A549 (cell line): ENCODE measurements at regions not wholly inside any gene's neighbourhood (a gene's known extent, or its start where the extent isn't known, plus 50 kb on each side); places are given as distances from the start of the nearest gene placed in this dataset.

ENCODE experiments used
- ATAC-seq, 2 experiments: fragments of 200-7000 bp in 1 of 2; fragments of >200 bp in 1 of 2; cut with Nextera tagmentation in 1 of 2; cut with Tn5 transposase in 1 of 2; 3 replicates each; pipeline versions ENCODE4 v1.8.0 to v1.9.1; 2018 to 2020; ENCODE audit warnings: mild to moderate bottlenecking in 1 of 2, moderate library complexity in 1 of 2
- CTCF ChIA-PET: fragments of 300-600 bp; sonication (Branson Sonifier 250); formaldehyde crosslinking; extraction: SDS; loops from one replicate; lab custom pipeline; 2021; ENCODE audit warnings: antibody characterized with exemption, inconsistent platforms; lab: Yijun Ruan, JAX
- POLR2A ChIA-PET: fragments of 350-600 bp; formaldehyde crosslinking; extraction: SDS; loops from one replicate; lab custom pipeline; 2021; ENCODE audit warnings: antibody characterized with exemption, inconsistent platforms; lab: Yijun Ruan, JAX
- DNase-seq, 2 experiments: peaks; one replicate each; pipeline versions ENCODE4 v3.0.0 to v3.0.0-alpha.2; 2011 to 2016; ENCODE audit warnings: low read depth in 1 of 2, low spot score in 1 of 2
- FAIRE-seq: peaks from 2 replicates; lab custom pipeline; 2011; peaks lifted over from hg19 to GRCh38; lab: Jason Lieb, UNC
- H3K27ac ChIP-seq, 2 experiments: fragments of >200 bp; sonication (Bioruptor Twin); formaldehyde crosslinking; 3 replicates each; pipeline ENCODE4 v1.5.1; 2016 to 2017
- H3K4me1 ChIP-seq: fragments of >200 bp; sonication (Bioruptor Twin); formaldehyde crosslinking; 3 replicates; pipeline ENCODE4 v1.6.1; 2016
- H3K4me2 ChIP-seq: fragments of >200 bp; sonication (Bioruptor Twin); formaldehyde crosslinking; 3 replicates; pipeline ENCODE4 v1.6.1; 2016
- H3K4me3 ChIP-seq: fragments of >200 bp; sonication (Bioruptor Twin); formaldehyde crosslinking; 3 replicates; pipeline ENCODE4 v1.5.1; 2016
- H3K9me3 ChIP-seq: fragments of >200 bp; sonication (Bioruptor Twin); formaldehyde crosslinking; 3 replicates; pipeline ENCODE4 v1.6.1; 2016
- BCL3 ChIP-seq: fragments of >200 bp; sonication (Bioruptor Twin); formaldehyde crosslinking; IDR thresholded peaks from 3 replicates; pipeline ENCODE4 v1.6.1; 2016
- BHLHE40 ChIP-seq: IDR thresholded peaks from 2 replicates; pipeline ENCODE4 v1.6.1; 2012; ENCODE audit warnings: low read depth, low read length, inconsistent platforms
- CEBPB ChIP-seq, 2 experiments: fragments of >200 bp in 1 of 2; sonication (Bioruptor Twin) in 1 of 2; formaldehyde crosslinking in 1 of 2; IDR thresholded peaks; 2 replicates each; pipeline ENCODE4 v1.6.1; 2012 to 2016
- CHD4 ChIP-seq: fragments of 200-600 bp; sonication (generic); IDR thresholded peaks from 2 replicates; pipeline ENCODE4 v1.6.1; 2016; ENCODE audit warnings: antibody characterized with exemption, mild to moderate bottlenecking, borderline replicate concordance
- E2F6 ChIP-seq: IDR thresholded peaks from 2 replicates; pipeline ENCODE4 v1.6.1; 2012; ENCODE audit warnings: low read depth, borderline replicate concordance
- EHMT2 ChIP-seq: fragments of 200-600 bp; sonication (generic); IDR thresholded peaks from 2 replicates; pipeline ENCODE4 v1.6.1; 2016; ENCODE audit warnings: antibody characterized with exemption, low read depth, mild to moderate bottlenecking, moderate library complexity
- ESRRA ChIP-seq: fragments of 150-350 bp; IDR thresholded peaks from 2 replicates; pipeline ENCODE4 v1.6.1; 2014; ENCODE audit warnings: mild to moderate bottlenecking, low read length, borderline replicate concordance
- HOXB5 ChIP-seq: fragments of 250-450 bp; sonication (Bioruptor Pico); IDR thresholded peaks from 2 replicates; pipeline ENCODE4 v1.5.0; 2020; ENCODE audit warnings: mild to moderate bottlenecking, moderate library complexity
- JUNB ChIP-seq: fragments of >200 bp; sonication (Bioruptor Twin); formaldehyde crosslinking; IDR thresholded peaks from 2 replicates; pipeline ENCODE4 v1.6.1; 2016
- MAZ ChIP-seq: fragments of 150-350 bp; IDR thresholded peaks from 2 replicates; pipeline ENCODE4 v1.6.1; 2014; ENCODE audit warnings: antibody characterized with exemption, low read depth, low read length, borderline replicate concordance
- PBX3 ChIP-seq: IDR thresholded peaks from 2 replicates; pipeline ENCODE4 v1.6.1; 2012
- RAD21 ChIP-seq, 2 experiments: fragments of >200 bp in 1 of 2; sonication (Bioruptor Twin) in 1 of 2; formaldehyde crosslinking in 1 of 2; IDR thresholded peaks in 1 of 2; conservative IDR thresholded peaks in 1 of 2; 2 replicates in 1 of 2; 3 replicates in 1 of 2; pipeline ENCODE4 v1.6.1; 2012 to 2018; ENCODE audit warnings: inconsistent platforms in 1 of 2
- RNF2 ChIP-seq: fragments of 200-600 bp; sonication (generic); IDR thresholded peaks from 2 replicates; pipeline ENCODE4 v1.6.1; 2016; ENCODE audit warnings: low read depth, mild to moderate bottlenecking, antibody characterized with exemption, moderate library complexity, borderline replicate concordance
- SREBF2 ChIP-seq: fragments of 450-650 bp; IDR thresholded peaks from 2 replicates; pipeline ENCODE4 v1.6.1; 2014; ENCODE audit warnings: mild to moderate bottlenecking, moderate library complexity
- TFCP2L1 ChIP-seq: fragments of 250-450 bp; sonication (Bioruptor Pico); IDR thresholded peaks from 2 replicates; pipeline ENCODE4 v1.5.0; 2021; ENCODE audit warnings: mild to moderate bottlenecking
- ZC3H11A ChIP-seq: fragments of 450-650 bp; IDR thresholded peaks from 2 replicates; pipeline ENCODE4 v1.6.1; 2014; ENCODE audit warnings: antibody characterized with exemption, mild to moderate bottlenecking
- ZSCAN20 ChIP-seq: fragments of 250-450 bp; sonication (Bioruptor Pico); IDR thresholded peaks from 2 replicates; pipeline ENCODE4 v1.8.0; 2022; ENCODE audit warnings: mild to moderate bottlenecking, moderate library complexity
- WGBS: methylation state at CpG from one replicate; pipeline ENCODE4 v1.1.6; 2017; ENCODE audit errors: missing lambda C conversion rate; 5-methylcytosine and 5-hydroxymethylcytosine counted together
- TF ChIP-seq, protein P1 (sequence below): fragments of >200 bp; sonication (Bioruptor Twin); formaldehyde crosslinking; IDR thresholded peaks from 3 replicates; pipeline ENCODE4 v1.5.1; 2016

DNA sequence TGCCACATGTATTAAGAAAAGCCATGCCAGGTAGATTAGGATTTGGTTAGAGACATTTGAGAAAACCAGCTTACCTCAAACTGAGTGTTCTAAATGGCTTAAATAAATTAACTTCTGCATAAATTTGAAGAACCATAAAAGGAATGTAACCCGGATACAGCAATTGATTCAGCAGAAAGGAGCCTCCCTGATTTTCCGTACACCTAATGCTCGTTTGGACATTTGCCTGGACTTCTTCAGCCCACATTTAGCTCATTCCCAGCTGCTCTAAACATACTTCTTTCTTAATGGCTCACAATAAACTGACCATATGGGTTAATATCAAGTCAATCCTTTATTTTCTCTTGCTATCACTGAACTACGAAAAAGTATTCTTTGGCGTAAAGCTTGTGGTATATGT, 392.4 kb downstream of the ZNF516 start:
- ATAC-seq, result no peak
- H3K27ac ChIP-seq, result no peak overlapping the region
- no peak for TF ChIP-seq E2F6
- TF ChIP-seq, all 56 proteins: peak for 0
- Histone ChIP-seq H3K9me3 (no peaks in the 10 kb centered on the region), H3K4me2 (no peak overlapping the region), H3K4me1 (no peaks in the 10 kb centered on the region), H3K4me3 (no peak overlapping the region)
- DNase-seq, result no peak
- ChIA-PET CTCF (no interaction called here), POLR2A (no interaction called here)
- WGBS, result 11% methylated on average over 5 of the region's 5 CpGs
- FAIRE-seq, result no peak

GRCh38 chr18:76102156-76102555, 392.9 kb downstream of the ZNF516 start:
- POLR2A ChIA-PET, result no interaction called here
- Histone ChIP-seq H3K9me3 (no peaks in the 10 kb centered on the region), H3K27ac (no peak overlapping the region), H3K4me2 (no peak overlapping the region)
- ATAC-seq (no peak), FAIRE-seq (no peak), DNase-seq (no peak)
- 3% methylated on average over 3 of the region's 3 CpGs for WGBS
- CTCF ChIA-PET, result no interaction called here
- no peak for TF ChIP-seq ZSCAN20 (CRISPR knock-in tag)
- TF ChIP-seq JUNB, result no peak
- TF ChIP-seq BHLHE40, result no peak
- no peak for TF ChIP-seq CEBPB (IDR thresholded peaks at IDR 0.05)
- TF ChIP-seq, protein P1, sequence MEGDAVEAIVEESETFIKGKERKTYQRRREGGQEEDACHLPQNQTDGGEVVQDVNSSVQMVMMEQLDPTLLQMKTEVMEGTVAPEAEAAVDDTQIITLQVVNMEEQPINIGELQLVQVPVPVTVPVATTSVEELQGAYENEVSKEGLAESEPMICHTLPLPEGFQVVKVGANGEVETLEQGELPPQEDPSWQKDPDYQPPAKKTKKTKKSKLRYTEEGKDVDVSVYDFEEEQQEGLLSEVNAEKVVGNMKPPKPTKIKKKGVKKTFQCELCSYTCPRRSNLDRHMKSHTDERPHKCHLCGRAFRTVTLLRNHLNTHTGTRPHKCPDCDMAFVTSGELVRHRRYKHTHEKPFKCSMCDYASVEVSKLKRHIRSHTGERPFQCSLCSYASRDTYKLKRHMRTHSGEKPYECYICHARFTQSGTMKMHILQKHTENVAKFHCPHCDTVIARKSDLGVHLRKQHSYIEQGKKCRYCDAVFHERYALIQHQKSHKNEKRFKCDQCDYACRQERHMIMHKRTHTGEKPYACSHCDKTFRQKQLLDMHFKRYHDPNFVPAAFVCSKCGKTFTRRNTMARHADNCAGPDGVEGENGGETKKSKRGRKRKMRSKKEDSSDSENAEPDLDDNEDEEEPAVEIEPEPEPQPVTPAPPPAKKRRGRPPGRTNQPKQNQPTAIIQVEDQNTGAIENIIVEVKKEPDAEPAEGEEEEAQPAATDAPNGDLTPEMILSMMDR, result no peak
- TF ChIP-seq BCL3, result no peak
- TF ChIP-seq EHMT2, result no peak
- TF ChIP-seq CHD4, result no peak
- no peak for TF ChIP-seq RNF2
- TF ChIP-seq RAD21 (conservative IDR thresholded peaks at IDR 0.05 in 1 of 2, IDR thresholded peaks at IDR 0.05 in 1 of 2), result no peak
- no peak for TF ChIP-seq E2F6
- TF ChIP-seq, all 56 proteins: peak for 0
- Histone ChIP-seq H3K4me1 (no peaks in the 10 kb centered on the region), H3K4me3 (no peak overlapping the region)

DNA sequence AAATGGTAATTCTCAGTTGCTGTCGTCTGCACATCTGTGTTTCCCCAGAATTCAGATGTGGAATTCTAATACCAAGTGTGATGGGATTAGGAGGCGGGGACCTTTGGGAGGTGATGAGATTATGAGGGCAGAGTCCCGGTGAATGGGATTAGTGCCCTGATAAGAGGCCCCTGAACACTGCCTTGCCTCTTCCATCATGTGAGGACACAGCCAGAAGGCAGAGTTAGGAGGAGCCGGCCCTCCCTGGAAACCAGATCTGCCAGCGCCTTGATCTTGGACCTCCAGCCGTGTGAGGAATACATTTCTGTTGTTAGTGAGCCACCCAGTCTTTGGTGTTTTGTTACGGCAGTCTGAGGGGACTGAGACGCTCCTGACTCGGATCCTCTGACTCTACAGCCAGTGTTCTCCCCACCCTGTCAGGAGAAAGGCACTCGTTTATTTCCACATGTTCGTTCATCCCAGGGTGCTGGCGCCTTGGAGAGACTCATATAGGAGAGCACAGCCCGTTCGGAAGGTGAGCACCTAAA, 395.0 kb downstream of the ZNF516 start:
- Histone ChIP-seq H3K4me2 (no peak overlapping the region), H3K4me1 (no peaks in the 10 kb centered on the region), H3K27ac (no peak overlapping the region), H3K9me3 (no peaks in the 10 kb centered on the region), H3K4me3 (no peak overlapping the region)
- ATAC-seq (no peak), FAIRE-seq (no peak), DNase-seq (no peak)
- WGBS, result 5% methylated on average over 7 of the region's 14 CpGs
- ChIA-PET CTCF (no interaction called here), POLR2A (no interaction called here)
- TF ChIP-seq ZC3H11A, result no peak
- TF ChIP-seq TFCP2L1 (CRISPR knock-in tag), result no peak
- no peak for TF ChIP-seq MAZ
- TF ChIP-seq ESRRA, result no peak
- no peak for TF ChIP-seq SREBF2
- TF ChIP-seq PBX3, result no peak
- TF ChIP-seq HOXB5 (CRISPR knock-in tag), result no peak
- TF ChIP-seq, protein P1, result no peak
- no peak for TF ChIP-seq BCL3
